ENCODE measurements at regions not wholly inside any gene's neighbourhood (a gene's known extent, or its start where the extent isn't known, plus 50 kb on each side); places are given as distances from the start of the nearest gene placed in this dataset.

DNA sequence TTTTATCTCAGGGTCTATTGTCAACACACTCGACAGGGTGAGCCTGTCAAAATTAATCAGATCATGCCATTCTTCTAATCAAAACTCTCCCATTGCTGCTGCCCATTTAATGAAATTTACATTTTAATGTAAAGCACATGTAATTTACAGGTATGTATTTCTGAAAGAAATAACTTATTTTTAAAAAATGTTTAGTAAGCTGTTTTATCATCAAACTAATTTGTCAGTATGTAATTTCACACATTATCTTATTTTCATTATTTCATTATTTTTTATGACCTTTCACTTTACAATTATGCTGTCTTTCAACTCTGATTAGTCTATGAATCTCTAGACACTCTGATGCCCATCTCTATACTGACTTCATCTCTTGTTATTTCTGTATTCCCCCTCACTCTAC is 467.8 kb downstream of the ZNF804A start:
- Histone ChIP-seq H3K4me3 (ENCODE audit: insufficient read depth, low read depth, low read length) (no peak overlapping the region), H2AFZ (ENCODE audit: low read depth, low read length) (no peak overlapping the region), H3K27me3 (ENCODE audit: insufficient read depth, low read length) (no peaks in the 10 kb centered on the region), H3K4me2 (ENCODE audit: low read length) (no peak overlapping the region), H3K27ac (ENCODE audit: low read depth, low read length) (no peak overlapping the region), H3K36me3 (ENCODE audit: insufficient read depth, low read length) (no peaks in the 10 kb centered on the region), H3K9me3 (ENCODE audit: insufficient read depth, low read depth, low read length) (no peaks in the 10 kb centered on the region), H3K4me1 (ENCODE audit: insufficient read depth, low read length) (no peaks in the 10 kb centered on the region), H3K79me2 (ENCODE audit: insufficient read depth, low read length) (no peaks in the 10 kb centered on the region), H3K9ac (ENCODE audit: low read length) (no peak overlapping the region), H4K20me1 (ENCODE audit: insufficient read depth, low read length) (no peaks in the 10 kb centered on the region)
- FAIRE-seq (no peak), DNase-seq (ENCODE audit: low read depth) (no peak)
- no peaks in the 10 kb centered on the region for H3K9me3 Mint-ChIP-seq (ENCODE audit: unreplicated experiment)
- peaks cover 1% of the 10 kb centered on the region for H3K4me1 Mint-ChIP-seq (ENCODE audit: low read depth, unreplicated experiment)
- TF ChIP-seq, protein P1, sequence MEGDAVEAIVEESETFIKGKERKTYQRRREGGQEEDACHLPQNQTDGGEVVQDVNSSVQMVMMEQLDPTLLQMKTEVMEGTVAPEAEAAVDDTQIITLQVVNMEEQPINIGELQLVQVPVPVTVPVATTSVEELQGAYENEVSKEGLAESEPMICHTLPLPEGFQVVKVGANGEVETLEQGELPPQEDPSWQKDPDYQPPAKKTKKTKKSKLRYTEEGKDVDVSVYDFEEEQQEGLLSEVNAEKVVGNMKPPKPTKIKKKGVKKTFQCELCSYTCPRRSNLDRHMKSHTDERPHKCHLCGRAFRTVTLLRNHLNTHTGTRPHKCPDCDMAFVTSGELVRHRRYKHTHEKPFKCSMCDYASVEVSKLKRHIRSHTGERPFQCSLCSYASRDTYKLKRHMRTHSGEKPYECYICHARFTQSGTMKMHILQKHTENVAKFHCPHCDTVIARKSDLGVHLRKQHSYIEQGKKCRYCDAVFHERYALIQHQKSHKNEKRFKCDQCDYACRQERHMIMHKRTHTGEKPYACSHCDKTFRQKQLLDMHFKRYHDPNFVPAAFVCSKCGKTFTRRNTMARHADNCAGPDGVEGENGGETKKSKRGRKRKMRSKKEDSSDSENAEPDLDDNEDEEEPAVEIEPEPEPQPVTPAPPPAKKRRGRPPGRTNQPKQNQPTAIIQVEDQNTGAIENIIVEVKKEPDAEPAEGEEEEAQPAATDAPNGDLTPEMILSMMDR (IDR thresholded peaks at IDR 0.05; ENCODE audit: insufficient read depth, low read depth, low read length), result no peak
- no peak for TF ChIP-seq EZH2 (IDR thresholded peaks at IDR 0.05; ENCODE audit: insufficient read depth, low read length)
- H3K36me3 Mint-ChIP-seq (ENCODE audit: low read depth, unreplicated experiment), result no peaks in the 10 kb centered on the region
- no peak overlapping the region for H3K27ac Mint-ChIP-seq (ENCODE audit: unreplicated experiment)
- H3K4me3 Mint-ChIP-seq (ENCODE audit: unreplicated experiment), result no peak overlapping the region
- no peaks in the 10 kb centered on the region for H3K27me3 Mint-ChIP-seq (ENCODE audit: low read depth, unreplicated experiment)

DNA sequence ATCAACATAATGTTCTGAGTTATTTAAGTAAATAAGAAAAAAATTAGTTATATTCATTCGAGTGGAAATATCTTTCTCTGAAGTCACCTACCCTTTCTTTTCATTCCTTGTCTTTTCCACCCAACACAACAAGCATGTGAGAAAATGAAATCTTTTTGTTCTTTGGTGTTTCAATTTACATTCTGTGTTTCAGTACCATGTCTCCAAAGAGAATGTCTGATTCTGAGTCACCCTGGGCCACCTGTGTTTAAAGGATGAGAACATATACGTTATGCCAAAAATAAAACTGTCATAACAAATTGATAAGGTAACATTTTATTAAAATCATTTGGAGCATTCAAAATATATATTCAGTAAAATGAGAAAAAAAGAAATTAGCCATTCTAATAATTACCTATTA is 470.8 kb downstream of the ZNF804A start:
- FAIRE-seq, result no peak
- no peaks in the 10 kb centered on the region for H4K20me1 ChIP-seq (ENCODE audit: insufficient read depth, low read length)

DNA sequence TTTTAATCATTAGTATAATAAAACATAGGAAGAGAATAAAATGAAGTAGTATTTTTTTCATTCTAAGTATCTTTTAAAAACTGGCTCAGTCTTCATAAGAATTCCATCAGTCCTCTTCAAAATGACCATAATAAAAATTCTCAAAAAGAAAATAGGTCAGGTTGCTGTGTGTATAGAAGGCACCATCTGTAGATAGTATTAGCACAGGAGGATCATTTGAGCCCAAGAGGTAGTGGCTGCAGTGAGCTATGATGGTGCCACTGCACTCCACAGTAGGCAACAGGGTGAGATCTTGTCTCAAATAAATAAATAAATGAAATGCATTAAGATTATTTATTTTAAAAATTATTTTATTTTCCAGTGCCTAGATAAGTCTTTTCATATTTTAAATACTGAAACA is 475.8 kb downstream of the ZNF804A start:
- FAIRE-seq (no peak), DNase-seq (ENCODE audit: low read depth) (no peak)
- no peak overlapping the region for H3K4me3 Mint-ChIP-seq (ENCODE audit: unreplicated experiment)
- no peaks in the 10 kb centered on the region for H3K4me1 Mint-ChIP-seq (ENCODE audit: low read depth, unreplicated experiment)
- no peaks in the 10 kb centered on the region for H3K27me3 ChIP-seq (ENCODE audit: insufficient read depth, low read length)
- no peak overlapping the region for H3K4me2 ChIP-seq (ENCODE audit: low read length)
- H3K4me3 ChIP-seq (ENCODE audit: insufficient read depth, low read depth, low read length), result no peak overlapping the region
- H3K9ac ChIP-seq (ENCODE audit: low read length), result no peak overlapping the region
- H3K9me3 Mint-ChIP-seq (ENCODE audit: unreplicated experiment), result no peaks in the 10 kb centered on the region
- no peaks in the 10 kb centered on the region for H3K36me3 ChIP-seq (ENCODE audit: insufficient read depth, low read length)
- H3K9me3 ChIP-seq (ENCODE audit: insufficient read depth, low read depth, low read length), result no peaks in the 10 kb centered on the region
- H3K36me3 Mint-ChIP-seq (ENCODE audit: low read depth, unreplicated experiment), result no peaks in the 10 kb centered on the region
- H3K79me2 ChIP-seq (ENCODE audit: insufficient read depth, low read length), result no peaks in the 10 kb centered on the region
- H3K27me3 Mint-ChIP-seq (ENCODE audit: low read depth, unreplicated experiment), result no peaks in the 10 kb centered on the region
- H4K20me1 ChIP-seq (ENCODE audit: insufficient read depth, low read length), result no peaks in the 10 kb centered on the region
- no peak overlapping the region for H3K27ac ChIP-seq (ENCODE audit: low read depth, low read length)
- TF ChIP-seq, protein P1 (IDR thresholded peaks at IDR 0.05; ENCODE audit: insufficient read depth, low read depth, low read length), result no peak
- H2AFZ ChIP-seq (ENCODE audit: low read depth, low read length), result no peak overlapping the region
- H3K4me1 ChIP-seq (ENCODE audit: insufficient read depth, low read length), result no peaks in the 10 kb centered on the region
- no peak overlapping the region for H3K27ac Mint-ChIP-seq (ENCODE audit: unreplicated experiment)

More for the DNA sequence above, 470.8 kb downstream of the ZNF804A start:
- Histone ChIP-seq H3K27ac (ENCODE audit: low read depth, low read length) (no peak overlapping the region), H3K9ac (ENCODE audit: low read length) (no peak overlapping the region), H3K4me1 (ENCODE audit: insufficient read depth, low read length) (no peaks in the 10 kb centered on the region), H3K79me2 (ENCODE audit: insufficient read depth, low read length) (no peaks in the 10 kb centered on the region), H3K36me3 (ENCODE audit: insufficient read depth, low read length) (no peaks in the 10 kb centered on the region), H3K4me2 (ENCODE audit: low read length) (no peak overlapping the region), H3K27me3 (ENCODE audit: insufficient read depth, low read length) (no peaks in the 10 kb centered on the region), H2AFZ (ENCODE audit: low read depth, low read length) (no peak overlapping the region), H3K4me3 (ENCODE audit: insufficient read depth, low read depth, low read length) (no peak overlapping the region), H3K9me3 (ENCODE audit: insufficient read depth, low read depth, low read length) (no peaks in the 10 kb centered on the region)
- Mint-ChIP-seq H3K9me3 (ENCODE audit: unreplicated experiment) (no peaks in the 10 kb centered on the region), H3K4me1 (ENCODE audit: low read depth, unreplicated experiment) (peaks cover 1% of the 10 kb centered on the region), H3K27me3 (ENCODE audit: low read depth, unreplicated experiment) (no peaks in the 10 kb centered on the region), H3K4me3 (ENCODE audit: unreplicated experiment) (no peak overlapping the region), H3K27ac (ENCODE audit: unreplicated experiment) (no peak overlapping the region), H3K36me3 (ENCODE audit: low read depth, unreplicated experiment) (no peaks in the 10 kb centered on the region)
- TF ChIP-seq EZH2 (IDR thresholded peaks at IDR 0.05; ENCODE audit: insufficient read depth, low read length), result no peak
- TF ChIP-seq, protein P1 (IDR thresholded peaks at IDR 0.05; ENCODE audit: insufficient read depth, low read depth, low read length), result no peak
- DNase-seq (ENCODE audit: low read depth), result no peak
